GM18907 (cell line): ENCODE measurements at regions not wholly inside any gene's neighbourhood (a gene's known extent, or its start where the extent isn't known, plus 50 kb on each side); places are given as distances from the start of the nearest gene placed in this dataset.
A peak's percentile ranks its signal among the peaks of the same experiment; 100 is the strongest.

ENCODE experiments used
- ATAC-seq: cut with Tn5 transposase; IDR thresholded peaks from one replicate; pipeline ENCODE4 v1.9.1; 2021; ENCODE audit warnings: mild to moderate bottlenecking, moderate library complexity; ENCODE audit not compliant: unreplicated experiment

- no peak for ATAC-seq
Measured at GRCh38 chr10:128221117-128221516, 94.9 kb upstream of the MKI67 start.

GRCh38 chr10:128221807-128222206 lies 95.6 kb upstream of the MKI67 start:
- no peak for ATAC-seq

GRCh38 chr10:128222332-128222849 lies 96.2 kb upstream of the MKI67 start:
- ATAC-seq = no peak

- no peak for ATAC-seq
Measured at GRCh38 chr10:128230401-128230800, 104.2 kb upstream of the MKI67 start.

GRCh38 chr10:128233422-128233821 lies 107.2 kb upstream of the MKI67 start:
- no peak for ATAC-seq

- ATAC-seq = no peak
Measured at GRCh38 chr10:128237710-128238109, 111.5 kb upstream of the MKI67 start.

GRCh38 chr10:128241023-128241422 lies 114.8 kb upstream of the MKI67 start:
- ATAC-seq = no peak

GRCh38 chr10:128242641-128243040 lies 116.4 kb upstream of the MKI67 start:
- ATAC-seq = no peak

GRCh38 chr10:128245026-128245425 lies 118.8 kb upstream of the MKI67 start:
- no peak for ATAC-seq

- no peak for ATAC-seq
Measured at GRCh38 chr10:128247576-128247975, 121.4 kb upstream of the MKI67 start.

- no peak for ATAC-seq
Measured at GRCh38 chr10:128254476-128254875, 128.3 kb upstream of the MKI67 start.

- no peak for ATAC-seq
Measured at GRCh38 chr10:128257428-128257827, 131.2 kb upstream of the MKI67 start.

- ATAC-seq = no peak
Measured at GRCh38 chr10:128258421-128258976, 132.3 kb upstream of the MKI67 start.

GRCh38 chr10:128263891-128264688 lies 137.9 kb upstream of the MKI67 start:
- ATAC-seq = peak; percentile 60

GRCh38 chr10:128265596-128265995 lies 139.4 kb upstream of the MKI67 start:
- ATAC-seq = no peak

GRCh38 chr10:128267581-128267980 lies 141.4 kb upstream of the MKI67 start:
- ATAC-seq = no peak

GRCh38 chr10:128268015-128268722 lies 141.9 kb upstream of the MKI67 start:
- no peak for ATAC-seq

GRCh38 chr10:128274938-128275337 lies 148.7 kb upstream of the MKI67 start:
- ATAC-seq = no peak

- no peak for ATAC-seq
Measured at GRCh38 chr10:128275388-128276177, 149.4 kb upstream of the MKI67 start.

GRCh38 chr10:128277267-128277840 lies 151.1 kb upstream of the MKI67 start:
- no peak for ATAC-seq

GRCh38 chr10:128278362-128278761 lies 152.1 kb upstream of the MKI67 start:
- no peak for ATAC-seq
